ENCODE measurements at regions not wholly inside any gene's neighbourhood (a gene's known extent, or its start where the extent isn't known, plus 50 kb on each side); places are given as distances from the start of the nearest gene placed in this dataset.
"Not testable (repeated sequence)": the region's sequence is repeated elsewhere in the genome, so short reads cannot be mapped to it uniquely, and the experiment has no call there.

DNA sequence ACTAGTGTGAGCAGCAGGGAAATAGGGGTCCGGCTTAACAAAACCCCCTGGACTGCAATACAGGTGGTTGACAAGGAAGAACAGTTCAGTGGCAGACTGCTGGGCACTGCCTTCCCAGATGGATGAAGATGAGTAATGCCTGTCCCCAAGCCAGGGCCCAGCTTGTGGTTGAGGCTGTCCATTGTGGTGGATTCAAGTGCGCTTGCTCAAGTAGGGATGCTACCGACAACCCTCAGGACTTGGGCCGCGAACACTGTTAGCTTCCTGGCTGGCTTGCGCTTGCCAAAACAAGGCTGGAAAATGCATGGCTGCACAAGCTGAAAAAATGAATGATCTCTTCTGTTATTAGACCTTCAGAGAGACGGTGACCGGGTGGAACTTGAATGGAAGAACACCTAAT lies 116.1 kb upstream of the ACBD5 start:
- Histone ChIP-seq H3K36me3 (ENCODE audit: low read depth, missing control alignments) (no peaks in the 10 kb centered on the region), H3K9me3 (no peaks in the 10 kb centered on the region), H3K4me3 (no peak overlapping the region), H3K27me3 (no peaks in the 10 kb centered on the region), H3K27ac (no peak overlapping the region), H3K4me1 (no peaks in the 10 kb centered on the region)
- intact Hi-C loops (cut with DNase I; ENCODE audit: low total_unique reads), result no loop called here
- TF ChIP-seq CTCF (IDR thresholded peaks at IDR 0.05), result no peak
- no peak for TF ChIP-seq POLR2A (IDR thresholded peaks at IDR 0.05)
- 92 to 97% methylated on average over 8 of the region's 8 CpGs for WGBS, 2 donors
- DNase-seq, result no peak

- H3K4me3 ChIP-seq, result no peak overlapping the region
- WGBS, 2 donors, result 90 to 93% methylated on average over 7 of the region's 7 CpGs
- DNase-seq, result no peak
- TF ChIP-seq CTCF (IDR thresholded peaks at IDR 0.05) (no peak), POLR2A (IDR thresholded peaks at IDR 0.05) (no peak)
- H3K9me3 ChIP-seq, result no peaks in the 10 kb centered on the region
- no peaks in the 10 kb centered on the region for H3K36me3 ChIP-seq (ENCODE audit: low read depth, missing control alignments)
- H3K27me3 ChIP-seq, result no peaks in the 10 kb centered on the region
- H3K4me1 ChIP-seq, result no peaks in the 10 kb centered on the region
- H3K27ac ChIP-seq, result no peak overlapping the region
- intact Hi-C loops (cut with DNase I; ENCODE audit: low total_unique reads), result no loop called here
Observed at GRCh38 chr10:27355918-27356573, 115.4 kb upstream of the ACBD5 start.

- WGBS, 2 donors, result 54 to 61% methylated on average over 11 of the region's 11 CpGs
- H3K36me3 ChIP-seq (ENCODE audit: low read depth, missing control alignments); intact Hi-C loops (cut with DNase I; ENCODE audit: low total_unique reads); H3K4me3 ChIP-seq; H3K27ac ChIP-seq; H3K27me3 ChIP-seq; H3K4me1 ChIP-seq; H3K9me3 ChIP-seq; DNase-seq: not testable (repeated sequence)
Observed at GRCh38 chr10:27354643-27355270, 114.2 kb upstream of the ACBD5 start.

DNA sequence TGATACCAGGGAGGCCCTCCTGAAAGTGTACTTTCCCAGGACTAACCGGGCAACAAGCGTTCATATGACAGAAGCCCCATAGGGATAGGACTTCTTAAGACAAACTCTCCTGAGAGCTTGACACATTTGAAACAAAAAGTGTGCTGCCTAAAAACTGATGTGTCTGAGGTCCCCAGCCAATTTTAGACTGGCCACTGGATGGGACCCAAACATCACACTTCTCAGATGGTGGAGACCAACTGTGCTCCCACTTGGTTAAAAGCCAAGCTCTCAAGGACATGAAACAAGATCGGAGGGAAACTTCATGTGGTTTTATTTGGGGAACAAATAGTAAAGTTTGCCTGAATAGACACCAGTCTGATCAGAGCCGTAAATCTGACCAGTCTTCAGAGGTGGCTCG lies 113.5 kb upstream of the ACBD5 start:
- not testable (repeated sequence) for H3K9me3 ChIP-seq

GRCh38 chr10:27349987-27350386 lies 109.4 kb upstream of the ACBD5 start:
- no peak for TF ChIP-seq CTCF (IDR thresholded peaks at IDR 0.05)
- no peak for TF ChIP-seq POLR2A (IDR thresholded peaks at IDR 0.05)
- peak overlapping the region in 1 of 2 donors; percentile 17 for H3K4me3 ChIP-seq
- no peaks in the 10 kb centered on the region for H3K27me3 ChIP-seq
- WGBS, 2 donors, result 64 to 70% methylated on average over 13 to 20 of the region's 20 CpGs
- no peaks in the 10 kb centered on the region for H3K4me1 ChIP-seq
- H3K9me3 ChIP-seq, result no peaks in the 10 kb centered on the region
- intact Hi-C loops (cut with DNase I; ENCODE audit: low total_unique reads), result no loop called here
- no peaks in the 10 kb centered on the region for H3K36me3 ChIP-seq (ENCODE audit: low read depth, missing control alignments)
- no peak overlapping the region for H3K27ac ChIP-seq
- DNase-seq, result no peak

More for the DNA sequence above, 113.5 kb upstream of the ACBD5 start:
- WGBS, 2 donors, result 59 to 62% methylated on average over 5 of the region's 5 CpGs
- H3K4me1 ChIP-seq; DNase-seq; H3K36me3 ChIP-seq (ENCODE audit: low read depth, missing control alignments); H3K4me3 ChIP-seq; intact Hi-C loops (cut with DNase I; ENCODE audit: low total_unique reads); H3K27ac ChIP-seq; H3K27me3 ChIP-seq: not testable (repeated sequence)

DNA sequence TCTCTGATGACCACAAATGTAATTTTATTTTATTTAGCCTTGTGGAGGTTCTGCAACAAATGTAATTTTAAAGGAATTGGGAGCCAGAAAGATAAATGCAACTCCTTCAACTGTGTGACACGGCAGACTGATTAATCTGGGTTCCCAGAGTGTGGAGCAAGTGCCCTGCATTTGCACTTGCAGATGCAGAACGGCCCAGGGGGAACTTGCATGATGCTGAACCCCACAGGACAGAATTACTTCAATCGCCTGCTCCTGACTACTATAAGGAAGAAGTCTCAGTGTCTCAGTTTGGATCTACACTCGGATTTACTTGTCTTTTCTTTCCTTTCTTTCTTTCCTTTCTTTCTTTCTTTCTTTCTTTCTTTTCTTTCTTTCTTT lies 107.2 kb upstream of the ACBD5 start:
- 16 to 35% methylated on average over 4 of the region's 4 CpGs for WGBS, 2 donors
- intact Hi-C loops (cut with DNase I; ENCODE audit: low total_unique reads); H3K4me1 ChIP-seq; H3K27me3 ChIP-seq; H3K36me3 ChIP-seq (ENCODE audit: low read depth, missing control alignments); H3K4me3 ChIP-seq; H3K9me3 ChIP-seq; DNase-seq; H3K27ac ChIP-seq: not testable (repeated sequence)
